Fibroblast of peridontal ligament (primary cell): ENCODE measurements at regions not wholly inside any gene's neighbourhood (a gene's known extent, or its start where the extent isn't known, plus 50 kb on each side); places are given as distances from the start of the nearest gene placed in this dataset.

Experiments used
- DNase-seq: peaks from one replicate; pipeline ENCODE4 v3.0.0-alpha.2; 2010; ENCODE audit errors: extremely low read depth

- DNase-seq: peak; percentile 4
Measured at GRCh38 chr1:38547321-38547720, 312.3 kb downstream of the RRAGC start.

DNA sequence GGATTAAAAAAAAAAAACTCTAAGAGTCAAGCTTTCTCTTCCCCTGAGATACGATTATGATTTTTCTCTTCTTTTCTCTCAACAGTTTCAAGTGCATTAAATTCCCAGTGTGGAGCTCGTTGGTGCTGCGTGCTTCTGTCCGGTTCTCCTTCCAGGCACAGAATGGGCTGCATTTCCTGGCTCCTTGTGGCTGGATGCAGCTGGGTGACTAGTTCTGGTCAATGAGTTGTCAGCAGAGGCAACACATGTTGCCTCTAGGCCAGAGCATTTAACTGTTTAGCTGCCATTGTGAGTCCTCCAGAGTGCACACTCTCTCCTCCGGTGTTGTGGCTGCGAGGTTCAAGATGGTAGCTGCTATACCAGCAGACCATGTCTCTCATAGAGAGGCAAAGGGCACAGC, 312.9 kb downstream of the RRAGC start:
- DNase-seq: no peak

GRCh38 chr1:38541223-38541622, 318.3 kb downstream of the RRAGC start:
- no peak for DNase-seq

DNA sequence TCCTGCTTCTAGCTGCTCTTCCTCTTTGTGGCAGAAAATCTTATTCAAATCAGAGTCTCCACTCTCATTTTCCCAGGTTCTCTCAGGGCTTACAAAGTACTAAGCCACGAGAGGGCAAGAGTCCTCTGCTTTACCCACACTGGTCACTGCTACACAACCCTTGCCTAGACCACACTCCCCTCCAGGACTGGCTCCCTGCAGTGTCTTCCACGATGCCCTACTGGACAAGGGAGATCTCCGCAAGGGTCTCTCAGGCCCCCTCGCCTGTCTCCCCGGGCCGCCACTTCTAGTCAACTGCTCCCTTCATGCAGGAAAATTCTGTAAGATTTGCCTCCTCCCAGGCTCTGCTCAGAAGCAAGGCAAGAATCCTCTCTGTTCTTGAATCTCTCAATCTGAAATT, 319.6 kb downstream of the RRAGC start:
- DNase-seq: no peak

DNA sequence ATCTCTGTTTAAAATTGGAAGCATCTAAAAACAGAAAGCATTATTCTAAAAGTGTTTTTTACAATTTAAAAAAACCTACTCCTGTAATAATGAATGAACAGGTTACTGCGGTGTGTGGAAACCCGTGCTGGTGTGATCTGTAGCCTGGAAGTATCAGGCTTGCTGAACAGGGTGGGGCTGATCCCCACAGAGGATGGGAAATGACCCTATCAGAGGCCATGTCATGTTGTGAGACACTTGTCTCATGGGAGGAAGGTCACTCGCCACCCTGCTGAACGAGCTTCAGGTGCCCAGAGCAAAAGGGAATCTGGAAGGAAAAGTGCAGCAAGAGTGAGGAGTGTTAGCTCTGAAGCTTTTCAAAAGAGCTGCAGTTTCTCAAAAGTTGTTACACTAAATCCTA, 320.7 kb downstream of the RRAGC start:
- DNase-seq: no peak

DNA sequence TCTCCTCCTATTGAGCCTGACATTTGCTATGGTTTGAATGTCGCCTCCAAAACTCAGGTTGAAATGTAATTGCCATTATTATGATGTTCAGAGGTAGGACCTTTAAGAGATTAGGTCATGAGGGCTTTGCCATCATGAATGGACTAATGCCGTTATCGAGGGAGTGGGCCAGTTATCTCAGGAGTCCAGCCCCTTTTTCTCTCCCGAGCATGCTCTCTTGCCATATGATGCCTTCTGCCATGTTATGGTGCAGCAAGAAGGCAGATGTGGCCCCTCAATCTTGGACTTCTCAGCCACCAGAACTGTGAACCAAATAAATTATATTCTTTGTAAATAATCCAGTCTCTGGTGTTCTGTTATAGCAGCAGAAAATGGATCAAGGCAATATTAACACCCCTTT, 323.5 kb downstream of the RRAGC start:
- no peak for DNase-seq

GRCh38 chr1:38534473-38534823, 325.1 kb downstream of the RRAGC start:
- no peak for DNase-seq

DNA sequence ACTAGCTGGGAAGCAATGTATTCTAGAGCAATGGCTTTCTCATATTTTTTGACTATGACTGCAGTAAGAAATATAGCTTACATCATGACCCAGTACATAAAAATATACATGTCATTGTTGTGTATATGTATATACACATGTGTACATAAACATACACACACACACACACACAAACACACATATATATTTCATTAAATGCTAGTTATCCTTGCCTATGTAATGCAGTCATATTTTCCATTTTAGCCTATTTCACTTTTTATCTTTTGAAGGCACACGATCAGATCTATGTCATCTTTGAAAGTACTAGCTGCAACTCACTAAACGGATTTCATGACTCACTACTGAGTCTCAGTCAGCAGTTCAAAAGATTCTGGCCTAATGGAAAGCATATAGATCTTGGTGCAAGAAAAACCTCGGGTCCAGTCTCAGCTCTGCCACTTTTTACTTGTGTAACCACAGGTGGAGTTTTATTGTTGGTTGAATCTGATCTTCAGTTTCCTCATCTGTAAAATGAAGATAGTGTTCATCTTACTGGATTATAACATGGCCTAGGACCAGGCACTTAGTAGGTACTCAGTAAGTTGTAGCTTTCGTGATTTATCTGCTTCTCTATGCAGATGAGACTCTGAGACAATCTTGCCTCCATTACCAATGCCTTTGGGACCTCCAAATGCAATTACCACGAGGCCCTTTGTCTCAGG, 325.6 kb downstream of the RRAGC start:
- DNase-seq: no peak

GRCh38 chr1:38530957-38531356, 328.6 kb downstream of the RRAGC start:
- DNase-seq: no peak

GRCh38 chr1:38529946-38530345, 329.6 kb downstream of the RRAGC start:
- DNase-seq: no peak

DNA sequence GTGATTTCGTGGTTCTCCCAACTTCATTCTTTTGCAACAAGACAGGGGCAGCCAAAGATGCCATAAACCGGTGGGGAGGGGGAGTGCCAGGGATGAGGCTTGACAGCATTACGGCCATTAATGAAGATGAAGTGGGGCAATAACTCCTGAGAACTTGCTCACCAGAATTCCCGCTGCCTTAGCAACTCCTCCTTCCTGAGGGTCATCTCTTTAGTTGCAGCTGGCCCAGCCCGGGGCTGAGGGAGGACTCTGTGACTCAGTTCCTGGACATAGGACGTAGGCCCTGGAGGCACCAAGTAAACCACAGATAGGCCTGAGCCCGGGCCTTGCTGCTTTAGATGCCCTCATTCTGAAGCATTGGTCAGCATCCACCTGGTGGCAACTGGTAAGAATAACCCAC, 330.2 kb downstream of the RRAGC start:
- DNase-seq: no peak

DNA sequence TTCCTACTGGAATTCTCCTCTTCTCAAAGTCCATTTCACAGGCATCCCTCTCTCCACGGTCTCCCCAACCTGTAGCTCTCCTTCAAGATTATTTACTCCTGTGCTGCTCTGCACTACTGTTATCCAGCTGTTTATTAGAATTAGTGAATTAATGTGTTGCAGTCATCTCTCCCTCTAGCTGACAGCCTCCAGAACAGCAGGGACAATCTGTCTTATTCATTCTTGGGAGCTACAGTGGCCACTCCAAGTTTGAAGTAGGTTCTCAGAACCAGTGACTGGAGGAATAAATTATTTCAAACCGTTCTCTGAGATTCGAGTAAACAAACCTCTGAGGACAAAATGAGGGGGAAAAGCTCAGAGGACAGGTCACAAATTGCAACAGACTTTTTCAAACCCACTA, 330.9 kb downstream of the RRAGC start:
- DNase-seq: no peak

- DNase-seq: no peak
Measured at GRCh38 chr1:38527373-38527966, 332.1 kb downstream of the RRAGC start.

- DNase-seq: no peak
Measured at GRCh38 chr1:38526046-38526445, 333.5 kb downstream of the RRAGC start.

- DNase-seq: no peak
Measured at GRCh38 chr1:38525343-38526043, 334.1 kb downstream of the RRAGC start.

DNA sequence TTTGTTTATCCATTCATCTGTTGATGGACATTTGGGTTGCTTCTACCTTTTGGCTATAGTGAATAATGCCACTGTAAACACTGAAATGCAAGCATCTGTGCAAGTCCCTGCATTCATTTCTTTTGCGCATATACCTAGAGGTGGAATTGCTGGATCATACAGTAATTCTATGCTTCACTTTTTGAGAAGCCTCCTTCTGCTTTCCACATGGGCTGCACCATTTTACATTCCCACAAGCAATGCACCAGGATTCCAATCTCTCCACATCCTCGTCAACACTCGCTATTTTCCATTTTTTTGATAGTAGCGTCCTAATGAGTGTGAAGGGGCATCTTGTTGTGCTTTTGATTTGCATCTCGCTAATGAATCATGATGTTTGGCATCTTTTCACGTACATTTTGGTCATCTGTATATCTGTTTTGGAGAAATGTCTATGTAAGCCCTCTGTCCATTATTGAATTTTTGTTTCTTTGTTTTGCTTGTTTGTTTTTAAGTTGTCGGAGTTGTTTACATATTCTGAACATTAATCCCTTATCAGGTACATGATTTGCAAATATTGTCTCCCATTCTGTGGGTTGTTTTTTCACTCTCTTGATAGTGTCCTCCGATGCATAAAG, 335.4 kb downstream of the RRAGC start:
- no peak for DNase-seq

DNA sequence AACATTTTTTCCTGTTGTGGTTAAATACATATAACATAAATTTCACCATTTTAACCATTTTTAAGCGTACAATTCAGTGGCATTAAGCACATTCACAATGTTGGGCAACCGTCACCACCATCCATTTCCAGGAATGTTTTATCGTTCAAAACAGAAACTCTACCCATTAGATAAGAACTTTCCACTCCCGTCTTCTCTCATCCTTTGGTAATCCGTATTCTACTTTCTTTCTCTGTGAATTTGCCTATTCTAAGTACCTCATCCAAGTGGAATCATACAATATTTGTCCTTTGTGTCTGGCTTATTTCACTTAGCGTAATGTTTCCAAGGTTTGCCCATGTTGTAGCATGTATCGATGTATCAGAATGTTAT, 336.0 kb downstream of the RRAGC start:
- DNase-seq: no peak

- no peak for DNase-seq
Measured at GRCh38 chr1:38522915-38523567, 336.5 kb downstream of the RRAGC start.

DNA sequence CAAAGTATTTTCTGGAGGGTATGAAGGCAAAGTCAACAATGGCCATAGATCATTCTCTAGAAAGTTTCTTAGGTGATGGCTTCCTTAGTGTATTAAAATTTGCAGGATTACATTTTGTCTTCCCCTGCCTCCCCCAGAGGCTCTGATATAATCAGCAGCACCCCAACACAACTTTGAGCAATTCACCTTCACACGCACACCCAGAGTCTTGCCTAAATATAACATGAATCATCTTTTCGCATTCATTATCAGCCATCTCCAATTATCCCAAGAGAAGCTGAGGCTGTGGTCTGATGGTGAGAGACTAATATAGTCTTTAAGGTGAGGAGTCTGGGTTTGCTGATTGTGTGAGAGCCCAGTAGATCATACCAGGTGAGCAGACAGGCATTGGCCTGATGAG, 343.0 kb downstream of the RRAGC start:
- DNase-seq: no peak

GRCh38 chr1:38512789-38513188, 346.8 kb downstream of the RRAGC start:
- DNase-seq: no peak

GRCh38 chr1:38512024-38512767, 347.4 kb downstream of the RRAGC start:
- DNase-seq: no peak

GRCh38 chr1:38508232-38508631, 351.3 kb downstream of the RRAGC start:
- no peak for DNase-seq
